ENCODE measurements at regions not wholly inside any gene's neighbourhood (a gene's known extent, or its start where the extent isn't known, plus 50 kb on each side); places are given as distances from the start of the nearest gene placed in this dataset.

GRCh38 chrX:63434206-63434605 is 83.1 kb upstream of the SPIN4 start:
- TF ChIP-seq POLR2A (IDR thresholded peaks at IDR 0.05; ENCODE audit: low read length) (no peak), GATA1 (IDR thresholded peaks at IDR 0.05; ENCODE audit: low read depth, low read length) (no peak)
